ENCODE measurements at regions not wholly inside any gene's neighbourhood (a gene's known extent, or its start where the extent isn't known, plus 50 kb on each side); places are given as distances from the start of the nearest gene placed in this dataset.

DNA sequence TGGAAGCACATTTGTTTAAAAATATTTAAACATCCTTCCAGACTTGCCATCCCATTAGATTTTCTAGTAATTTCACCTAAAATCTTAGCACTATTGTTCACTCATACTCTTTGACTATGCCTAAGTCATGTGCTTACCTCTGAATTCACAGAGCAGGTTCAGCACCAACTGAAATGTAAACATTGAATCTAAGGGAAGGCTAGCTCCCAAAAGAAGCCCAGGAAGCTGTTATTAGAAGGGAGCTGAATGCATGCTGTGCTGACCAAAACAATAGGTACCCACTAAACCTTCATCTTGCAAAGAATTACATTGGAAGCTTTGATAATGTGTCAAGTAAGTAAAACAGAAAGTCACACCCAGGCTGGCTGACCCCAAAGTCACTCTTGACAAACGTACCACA, 571.3 kb downstream of the GABRG2 start:
- H3K27me3 Mint-ChIP-seq (ENCODE audit: low read depth in 2 of 2), result no peaks in the 10 kb centered on the region
- DNase-seq (no peak), ATAC-seq (no peak)
- peaks cover 14 to 27% of the 10 kb centered on the region in 2 donors for H3K9me3 Mint-ChIP-seq
- peaks cover 11% of the 10 kb centered on the region for H3K36me3 Mint-ChIP-seq
- WGBS (ENCODE audit: insufficient coverage), result 20% methylated on average over 1 of the region's 1 CpG
- intact Hi-C loops (cut with micrococcal nuclease), result no loop called here
- Histone ChIP-seq H3K27ac (ENCODE audit: low read length) (no peak overlapping the region), H3K4me3 (ENCODE audit: low read length) (no peak overlapping the region), H3K27me3 (ENCODE audit: control insufficient read depth, insufficient read depth, low read length) (no peaks in the 10 kb centered on the region), H3K9me3 (ENCODE audit: control insufficient read depth, insufficient read depth, low read length) (peaks cover 6% of the 10 kb centered on the region), H3K36me3 (ENCODE audit: control insufficient read depth, insufficient read depth, low read length) (no peaks in the 10 kb centered on the region), H3K4me1 (ENCODE audit: control insufficient read depth, insufficient read depth, low read length) (no peaks in the 10 kb centered on the region)
- no peak overlapping the region for H3K4me3 Mint-ChIP-seq
- TF ChIP-seq, protein P1, sequence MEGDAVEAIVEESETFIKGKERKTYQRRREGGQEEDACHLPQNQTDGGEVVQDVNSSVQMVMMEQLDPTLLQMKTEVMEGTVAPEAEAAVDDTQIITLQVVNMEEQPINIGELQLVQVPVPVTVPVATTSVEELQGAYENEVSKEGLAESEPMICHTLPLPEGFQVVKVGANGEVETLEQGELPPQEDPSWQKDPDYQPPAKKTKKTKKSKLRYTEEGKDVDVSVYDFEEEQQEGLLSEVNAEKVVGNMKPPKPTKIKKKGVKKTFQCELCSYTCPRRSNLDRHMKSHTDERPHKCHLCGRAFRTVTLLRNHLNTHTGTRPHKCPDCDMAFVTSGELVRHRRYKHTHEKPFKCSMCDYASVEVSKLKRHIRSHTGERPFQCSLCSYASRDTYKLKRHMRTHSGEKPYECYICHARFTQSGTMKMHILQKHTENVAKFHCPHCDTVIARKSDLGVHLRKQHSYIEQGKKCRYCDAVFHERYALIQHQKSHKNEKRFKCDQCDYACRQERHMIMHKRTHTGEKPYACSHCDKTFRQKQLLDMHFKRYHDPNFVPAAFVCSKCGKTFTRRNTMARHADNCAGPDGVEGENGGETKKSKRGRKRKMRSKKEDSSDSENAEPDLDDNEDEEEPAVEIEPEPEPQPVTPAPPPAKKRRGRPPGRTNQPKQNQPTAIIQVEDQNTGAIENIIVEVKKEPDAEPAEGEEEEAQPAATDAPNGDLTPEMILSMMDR (IDR thresholded peaks at IDR 0.05), result no peak
- H3K4me1 Mint-ChIP-seq, result no peaks in the 10 kb centered on the region
- H3K27ac Mint-ChIP-seq, result no peak overlapping the region

GRCh38 chr5:162641142-162641813, 573.7 kb downstream of the GABRG2 start:
- no peaks in the 10 kb centered on the region for H3K36me3 ChIP-seq (ENCODE audit: control insufficient read depth, insufficient read depth, low read length)
- DNase-seq (no peak), ATAC-seq (no peak)
- Mint-ChIP-seq H3K27ac (no peak overlapping the region), H3K4me1 (no peaks in the 10 kb centered on the region), H3K9me3 (peaks cover 15 to 25% of the 10 kb centered on the region in 2 donors), H3K27me3 (ENCODE audit: low read depth in 2 of 2) (no peaks in the 10 kb centered on the region), H3K4me3 (no peak overlapping the region), H3K36me3 (no peaks in the 10 kb centered on the region)
- H3K9me3 ChIP-seq (ENCODE audit: control insufficient read depth, insufficient read depth, low read length), result no peaks in the 10 kb centered on the region
- TF ChIP-seq, protein P1 (IDR thresholded peaks at IDR 0.05), result no peak
- WGBS (ENCODE audit: insufficient coverage), result 42% methylated on average over 1 of the region's 4 CpGs
- no peaks in the 10 kb centered on the region for H3K27me3 ChIP-seq (ENCODE audit: control insufficient read depth, insufficient read depth, low read length)
- H3K4me1 ChIP-seq (ENCODE audit: control insufficient read depth, insufficient read depth, low read length), result no peaks in the 10 kb centered on the region
- H3K4me3 ChIP-seq (ENCODE audit: low read length), result no peak overlapping the region
- H3K27ac ChIP-seq (ENCODE audit: low read length), result no peak overlapping the region
- intact Hi-C loops (cut with micrococcal nuclease), result no loop called here

- H3K4me1 ChIP-seq (ENCODE audit: control insufficient read depth, insufficient read depth, low read length), result no peaks in the 10 kb centered on the region
- Mint-ChIP-seq H3K4me3 (no peak overlapping the region), H3K36me3 (no peaks in the 10 kb centered on the region), H3K9me3 (peaks cover 10 to 24% of the 10 kb centered on the region in 2 donors), H3K4me1 (no peaks in the 10 kb centered on the region), H3K27me3 (ENCODE audit: low read depth in 2 of 2) (no peaks in the 10 kb centered on the region), H3K27ac (no peak overlapping the region)
- no peaks in the 10 kb centered on the region for H3K36me3 ChIP-seq (ENCODE audit: control insufficient read depth, insufficient read depth, low read length)
- no peaks in the 10 kb centered on the region for H3K27me3 ChIP-seq (ENCODE audit: control insufficient read depth, insufficient read depth, low read length)
- intact Hi-C loops (cut with micrococcal nuclease), result no loop called here
- 55% methylated on average over 1 of the region's 1 CpG for WGBS (ENCODE audit: insufficient coverage)
- H3K4me3 ChIP-seq (ENCODE audit: low read length), result no peak overlapping the region
- no peaks in the 10 kb centered on the region for H3K9me3 ChIP-seq (ENCODE audit: control insufficient read depth, insufficient read depth, low read length)
- ATAC-seq (no peak), DNase-seq (no peak)
- TF ChIP-seq, protein P1 (IDR thresholded peaks at IDR 0.05), result no peak
- no peak overlapping the region for H3K27ac ChIP-seq (ENCODE audit: low read length)
Observed at GRCh38 chr5:162654661-162655405, 587.3 kb downstream of the GABRG2 start.

Data from natural killer cell (primary cell).